Esophagus squamous epithelium (tissue), 4 donors: ENCODE measurements at regions not wholly inside any gene's neighbourhood (a gene's known extent, or its start where the extent isn't known, plus 50 kb on each side); places are given as distances from the start of the nearest gene placed in this dataset.

ENCODE experiments used
- CTCF ChIP-seq, 6 experiments: fragments of 450-650 bp in 4 of 6; fragments of 200-600 bp in 2 of 6; sonication (generic) in 2 of 6; IDR thresholded peaks; one replicate each; pipeline ENCODE4 v1.5.1; 2016 to 2019; ENCODE audit warnings: antibody characterized with exemption in 6 of 6, mild to moderate bottlenecking in 4 of 6, moderate library complexity in 4 of 6
- POLR2A ChIP-seq, 4 donors: fragments of 450-650 bp; IDR thresholded peaks; one replicate each; pipeline ENCODE4 v1.6.1; 2017; ENCODE audit warnings: antibody characterized with exemption in 4 of 4, mild to moderate bottlenecking in 4 of 4, moderate library complexity in 3 of 4

GRCh38 chr2:117621326-117621725 is 193.2 kb upstream of the DDX18 start:
- no peak for TF ChIP-seq CTCF (IDR thresholded peaks at IDR 0.05)
- TF ChIP-seq POLR2A (IDR thresholded peaks at IDR 0.05): no peak
